GM10266 (cell line): ENCODE measurements at regions not wholly inside any gene's neighbourhood (a gene's known extent, or its start where the extent isn't known, plus 50 kb on each side); places are given as distances from the start of the nearest gene placed in this dataset.

Experiments
- DNase-seq: peaks from one replicate; pipeline ENCODE4 v3.0.0; 2012; ENCODE audit errors: extremely low spot score
- CTCF ChIP-seq: IDR thresholded peaks from 2 replicates; pipeline ENCODE4 v1.5.1; 2012; ENCODE audit warnings: mild to moderate bottlenecking, low read depth; ENCODE audit not compliant: control insufficient read depth, insufficient read depth; ENCODE audit errors: missing control alignments

- no peak for TF ChIP-seq CTCF
- DNase-seq: no peak
These were observed 252.7 kb upstream of the TCF4 start for GRCh38 chr18:55840601-55841170.

- no peak for DNase-seq
- TF ChIP-seq CTCF: no peak
These were observed 251.4 kb upstream of the TCF4 start for GRCh38 chr18:55839343-55839742.

- no peak for TF ChIP-seq CTCF
- DNase-seq: no peak
These were observed 250.8 kb upstream of the TCF4 start for GRCh38 chr18:55838841-55839240.

GRCh38 chr18:55838319-55838718 is 250.3 kb upstream of the TCF4 start:
- TF ChIP-seq CTCF: no peak
- DNase-seq: no peak

GRCh38 chr18:55833543-55833942 is 245.6 kb upstream of the TCF4 start:
- DNase-seq: no peak
- no peak for TF ChIP-seq CTCF

- TF ChIP-seq CTCF: no peak
These were observed 242.6 kb upstream of the TCF4 start for GRCh38 chr18:55830544-55830943.

GRCh38 chr18:55821219-55821618 is 233.2 kb upstream of the TCF4 start:
- no peak for TF ChIP-seq CTCF
- no peak for DNase-seq

More at GRCh38 chr18:55830544-55830943, 242.6 kb upstream of the TCF4 start:
- no peak for DNase-seq
